ENCODE measurements at regions not wholly inside any gene's neighbourhood (a gene's known extent, or its start where the extent isn't known, plus 50 kb on each side); places are given as distances from the start of the nearest gene placed in this dataset.

GRCh38 chr9:99363509-99363908 is 141.4 kb downstream of the SEC61B start:
- Histone ChIP-seq H3K79me1 (replicated peaks; ENCODE audit: low read length, poor library complexity, severe bottlenecking) (no peaks in the 10 kb centered on the region), H2BK120ac (ENCODE audit: low read depth, low read length) (no peak overlapping the region), H2BK15ac (ENCODE audit: low read depth, poor library complexity, severe bottlenecking) (no peak overlapping the region), H3K9ac (ENCODE audit: low read length) (no peak overlapping the region), H3K4ac (ENCODE audit: low read depth in 1 of 2, low read length in 2 of 2) (no peak overlapping the region), H3K4me3 (ENCODE audit: insufficient read depth in 1 of 2, low read depth in 1 of 2, low read length in 2 of 2) (no peak overlapping the region), H2AK5ac (ENCODE audit: low read length, severe bottlenecking) (no peak overlapping the region), H3K4me1 (ENCODE audit: control insufficient read depth, insufficient read depth, low read depth, low read length) (peaks cover 2% of the 10 kb centered on the region), H3K27me3 (ENCODE audit: control insufficient read depth in 1 of 2, insufficient read depth in 1 of 2, low read length in 2 of 2) (peaks cover 18 to 40% of the 10 kb centered on the region in 2 experiments), H3K4me2 (ENCODE audit: low read length, poor library complexity, severe bottlenecking) (no peak overlapping the region), H3K14ac (ENCODE audit: low read length in 2 of 2) (no peak overlapping the region), H3K36me3 (ENCODE audit: control insufficient read depth in 1 of 2, insufficient read depth in 2 of 2, low read depth in 1 of 2, low read length in 2 of 2) (no peaks in the 10 kb centered on the region), H3K27ac (ENCODE audit: low read length, poor library complexity, severe bottlenecking) (no peak overlapping the region), H4K8ac (ENCODE audit: low read length) (no peak overlapping the region), H3K9me3 (ENCODE audit: control insufficient read depth, low read length) (no peaks in the 10 kb centered on the region), H3K18ac (ENCODE audit: low read depth in 1 of 2, low read length in 2 of 2) (no peak overlapping the region), H2BK5ac (ENCODE audit: low read depth, low read length, poor library complexity, severe bottlenecking) (no peak overlapping the region), H4K91ac (ENCODE audit: low read length) (no peak overlapping the region), H2BK12ac (ENCODE audit: low read length in 2 of 2) (no peak overlapping the region), H3K23ac (ENCODE audit: low read length in 2 of 2) (no peak overlapping the region), H2AFZ (ENCODE audit: low read depth, low read length) (no peak overlapping the region)
- no peak for DNase-seq
- WGBS = 92% methylated on average over 3 of the region's 3 CpGs

GRCh38 chr9:99365233-99365980 is 143.3 kb downstream of the SEC61B start:
- no peak overlapping the region for H2BK15ac ChIP-seq (ENCODE audit: low read depth, poor library complexity, severe bottlenecking)
- H2BK12ac ChIP-seq (ENCODE audit: low read length in 2 of 2) = no peak overlapping the region
- H3K14ac ChIP-seq (ENCODE audit: low read length in 2 of 2) = peak overlapping the region in 1 of 2 experiments; percentile 11
- H3K4me3 ChIP-seq (ENCODE audit: insufficient read depth in 1 of 2, low read depth in 1 of 2, low read length in 2 of 2) = no peak overlapping the region
- H3K9ac ChIP-seq (ENCODE audit: low read length) = no peak overlapping the region
- peaks cover 9 to 27% of the 10 kb centered on the region in 2 experiments for H3K27me3 ChIP-seq (ENCODE audit: control insufficient read depth in 1 of 2, insufficient read depth in 1 of 2, low read length in 2 of 2)
- H3K9me3 ChIP-seq (ENCODE audit: control insufficient read depth, low read length) = no peaks in the 10 kb centered on the region
- H3K4me1 ChIP-seq (ENCODE audit: control insufficient read depth, insufficient read depth, low read depth, low read length) = peaks cover 2% of the 10 kb centered on the region
- no peak overlapping the region for H4K8ac ChIP-seq (ENCODE audit: low read length)
- no peaks in the 10 kb centered on the region for H3K79me1 ChIP-seq (replicated peaks; ENCODE audit: low read length, poor library complexity, severe bottlenecking)
- 64% methylated on average over 7 of the region's 7 CpGs for WGBS
- no peak overlapping the region for H2BK5ac ChIP-seq (ENCODE audit: low read depth, low read length, poor library complexity, severe bottlenecking)
- no peaks in the 10 kb centered on the region for H3K36me3 ChIP-seq (ENCODE audit: control insufficient read depth in 1 of 2, insufficient read depth in 2 of 2, low read depth in 1 of 2, low read length in 2 of 2)
- no peak overlapping the region for H4K91ac ChIP-seq (ENCODE audit: low read length)
- no peak overlapping the region for H3K4ac ChIP-seq (ENCODE audit: low read depth in 1 of 2, low read length in 2 of 2)
- H3K4me2 ChIP-seq (ENCODE audit: low read length, poor library complexity, severe bottlenecking) = no peak overlapping the region
- no peak overlapping the region for H2BK120ac ChIP-seq (ENCODE audit: low read depth, low read length)
- no peak overlapping the region for H3K27ac ChIP-seq (ENCODE audit: low read length, poor library complexity, severe bottlenecking)
- no peak for DNase-seq
- H2AFZ ChIP-seq (ENCODE audit: low read depth, low read length) = peak overlapping the region; percentile 30
- H3K18ac ChIP-seq (ENCODE audit: low read depth in 1 of 2, low read length in 2 of 2) = no peak overlapping the region
- no peak overlapping the region for H3K23ac ChIP-seq (ENCODE audit: low read length in 2 of 2)
- H2AK5ac ChIP-seq (ENCODE audit: low read length, severe bottlenecking) = no peak overlapping the region

- Histone ChIP-seq H3K23ac (ENCODE audit: low read length in 2 of 2) (no peak overlapping the region), H3K18ac (ENCODE audit: low read depth in 1 of 2, low read length in 2 of 2) (no peak overlapping the region), H3K4me3 (ENCODE audit: insufficient read depth in 1 of 2, low read depth in 1 of 2, low read length in 2 of 2) (no peak overlapping the region), H3K4me2 (ENCODE audit: low read length, poor library complexity, severe bottlenecking) (no peak overlapping the region), H2BK15ac (ENCODE audit: low read depth, poor library complexity, severe bottlenecking) (no peak overlapping the region), H3K79me1 (replicated peaks; ENCODE audit: low read length, poor library complexity, severe bottlenecking) (no peaks in the 10 kb centered on the region), H3K36me3 (ENCODE audit: control insufficient read depth in 1 of 2, insufficient read depth in 2 of 2, low read depth in 1 of 2, low read length in 2 of 2) (no peaks in the 10 kb centered on the region), H2BK12ac (ENCODE audit: low read length in 2 of 2) (peak overlapping the region in 1 of 2 experiments; percentile 45), H3K4ac (ENCODE audit: low read depth in 1 of 2, low read length in 2 of 2) (peak overlapping the region in 1 of 2 experiments; percentile 24), H4K91ac (ENCODE audit: low read length) (no peak overlapping the region), H2AK5ac (ENCODE audit: low read length, severe bottlenecking) (no peak overlapping the region), H2BK5ac (ENCODE audit: low read depth, low read length, poor library complexity, severe bottlenecking) (no peak overlapping the region), H2AFZ (ENCODE audit: low read depth, low read length) (no peak overlapping the region), H2BK120ac (ENCODE audit: low read depth, low read length) (no peak overlapping the region), H3K27me3 (ENCODE audit: control insufficient read depth in 1 of 2, insufficient read depth in 1 of 2, low read length in 2 of 2) (peaks cover 2 to 27% of the 10 kb centered on the region in 2 experiments), H4K8ac (ENCODE audit: low read length) (no peak overlapping the region), H3K27ac (ENCODE audit: low read length, poor library complexity, severe bottlenecking) (no peak overlapping the region), H3K9ac (ENCODE audit: low read length) (no peak overlapping the region), H3K14ac (ENCODE audit: low read length in 2 of 2) (peak overlapping the region in 1 of 2 experiments; percentile 49), H3K4me1 (ENCODE audit: control insufficient read depth, insufficient read depth, low read depth, low read length) (peaks cover 2% of the 10 kb centered on the region), H3K9me3 (ENCODE audit: control insufficient read depth, low read length) (no peaks in the 10 kb centered on the region)
- WGBS = 95% methylated on average over 9 of the region's 9 CpGs
- no peak for DNase-seq
These were observed 144.1 kb downstream of the SEC61B start for GRCh38 chr9:99366183-99366582.

- Histone ChIP-seq H4K8ac (ENCODE audit: low read length) (no peak overlapping the region), H3K9ac (ENCODE audit: low read length) (no peak overlapping the region), H4K91ac (ENCODE audit: low read length) (no peak overlapping the region), H2BK12ac (ENCODE audit: low read length in 2 of 2) (no peak overlapping the region), H3K18ac (ENCODE audit: low read depth in 1 of 2, low read length in 2 of 2) (no peak overlapping the region), H3K14ac (ENCODE audit: low read length in 2 of 2) (peak overlapping the region in 1 of 2 experiments; percentile 49), H2BK120ac (ENCODE audit: low read depth, low read length) (no peak overlapping the region), H3K36me3 (ENCODE audit: control insufficient read depth in 1 of 2, insufficient read depth in 2 of 2, low read depth in 1 of 2, low read length in 2 of 2) (no peaks in the 10 kb centered on the region), H3K9me3 (ENCODE audit: control insufficient read depth, low read length) (no peaks in the 10 kb centered on the region), H3K23ac (ENCODE audit: low read length in 2 of 2) (no peak overlapping the region), H2BK5ac (ENCODE audit: low read depth, low read length, poor library complexity, severe bottlenecking) (no peak overlapping the region), H3K27ac (ENCODE audit: low read length, poor library complexity, severe bottlenecking) (no peak overlapping the region), H3K4me1 (ENCODE audit: control insufficient read depth, insufficient read depth, low read depth, low read length) (peaks cover 2% of the 10 kb centered on the region), H3K4me2 (ENCODE audit: low read length, poor library complexity, severe bottlenecking) (no peak overlapping the region), H3K4ac (ENCODE audit: low read depth in 1 of 2, low read length in 2 of 2) (peak overlapping the region in 1 of 2 experiments; percentile 24), H2BK15ac (ENCODE audit: low read depth, poor library complexity, severe bottlenecking) (no peak overlapping the region), H2AFZ (ENCODE audit: low read depth, low read length) (no peak overlapping the region), H3K4me3 (ENCODE audit: insufficient read depth in 1 of 2, low read depth in 1 of 2, low read length in 2 of 2) (no peak overlapping the region), H3K27me3 (ENCODE audit: control insufficient read depth in 1 of 2, insufficient read depth in 1 of 2, low read length in 2 of 2) (peaks cover 0 to 26% of the 10 kb centered on the region in 2 experiments), H2AK5ac (ENCODE audit: low read length, severe bottlenecking) (no peak overlapping the region), H3K79me1 (replicated peaks; ENCODE audit: low read length, poor library complexity, severe bottlenecking) (no peaks in the 10 kb centered on the region)
- WGBS = 93% methylated on average over 2 of the region's 4 CpGs
- DNase-seq = no peak
These were observed 144.5 kb downstream of the SEC61B start for GRCh38 chr9:99366621-99367020.

Measured in mesenchymal stem cell (in vitro differentiated cells and primary cell).